IMR-90 (cell line): ENCODE measurements at regions not wholly inside any gene's neighbourhood (a gene's known extent, or its start where the extent isn't known, plus 50 kb on each side); places are given as distances from the start of the nearest gene placed in this dataset.
"Not testable (repeated sequence)": the region's sequence is repeated elsewhere in the genome, so short reads cannot be mapped to it uniquely, and the experiment has no call there.

Experiments used
- ATAC-seq: fragments of 200-7000 bp; cut with Tn5 transposase; 2 replicates; pipeline ENCODE4 v1.9.1; 2020; ENCODE audit warnings: low read depth, mild to moderate bottlenecking, moderate library complexity
- BruUV-seq: library from RNA; stranded (reverse); fragments of 400-500 nt; replicated peaks from 2 replicates; lab custom pipeline; 2021; lab: Mats Ljungman, UMichigan
- CTCF ChIA-PET: fragments of 300-600 bp; formaldehyde crosslinking; extraction: SDS; loops from one replicate; lab custom pipeline; 2021; ENCODE audit warnings: antibody characterized with exemption; lab: Yijun Ruan, JAX
- POLR2A ChIA-PET: fragments of 300-600 bp; sonication (Branson Sonifier 250); formaldehyde crosslinking; loops from one replicate; lab custom pipeline; 2022; ENCODE audit warnings: antibody characterized with exemption; ENCODE audit not compliant: unreplicated experiment; lab: Charles Lee
- DNase-seq: peaks from one replicate; pipeline ENCODE4 v3.0.0; 2013
- H2AFZ ChIP-seq: replicated peaks from 2 replicates; pipeline ENCODE3; 2013; ENCODE audit warnings: low read length, mild to moderate bottlenecking; ENCODE audit not compliant: poor library complexity
- H2AK5ac ChIP-seq: 2 replicates; pipeline ENCODE4 v1.6.1; 2013; ENCODE audit warnings: low read depth, low read length, inconsistent platforms
- H2AK9ac ChIP-seq: replicated peaks from 2 replicates; pipeline ENCODE3; 2013; ENCODE audit warnings: mild to moderate bottlenecking, low read depth, low read length, moderate library complexity; ENCODE audit not compliant: poor library complexity
- H2BK120ac ChIP-seq: 2 replicates; pipeline ENCODE4 v1.6.1; 2013; ENCODE audit warnings: low read depth, low read length, inconsistent platforms
- H2BK15ac ChIP-seq: 3 replicates; pipeline ENCODE4 v1.6.1; 2013; ENCODE audit warnings: low read depth, low read length, inconsistent platforms
- H2BK20ac ChIP-seq: 2 replicates; pipeline ENCODE4 v1.6.1; 2013; ENCODE audit warnings: low read depth, mild to moderate bottlenecking, inconsistent platforms, low read length, moderate library complexity
- H2BK5ac ChIP-seq: 2 replicates; pipeline ENCODE4 v1.6.1; 2013; ENCODE audit warnings: mild to moderate bottlenecking, low read depth, low read length, inconsistent platforms; ENCODE audit not compliant: poor library complexity, severe bottlenecking
- H3K14ac ChIP-seq: replicated peaks from 2 replicates; pipeline ENCODE4 v1.6.1; 2013; ENCODE audit warnings: low read depth, low read length, inconsistent platforms
- H3K18ac ChIP-seq: 2 replicates; pipeline ENCODE4 v1.6.1; 2013; ENCODE audit warnings: low read depth, low read length, control low read depth
- H3K23ac ChIP-seq: 2 replicates; pipeline ENCODE4 v1.6.1; 2013; ENCODE audit warnings: low read depth, low read length, inconsistent platforms
- H3K27ac ChIP-seq: 2 replicates; pipeline ENCODE4 v1.5.1; 2013; ENCODE audit warnings: mild to moderate bottlenecking, control low read depth, low read length; ENCODE audit not compliant: insufficient read depth
- H3K27me3 ChIP-seq: 2 replicates; pipeline ENCODE4 v1.6.1; 2013; ENCODE audit warnings: low read length; ENCODE audit not compliant: control insufficient read depth, insufficient read depth
- H3K36me3 ChIP-seq: 2 replicates; pipeline ENCODE4 v1.6.1; 2013; ENCODE audit warnings: low read length, mixed read lengths; ENCODE audit not compliant: control insufficient read depth, insufficient read depth
- H3K4ac ChIP-seq: 2 replicates; pipeline ENCODE4 v1.6.1; 2013; ENCODE audit warnings: low read depth, low read length, inconsistent platforms
- H3K4me1 ChIP-seq: 2 replicates; pipeline ENCODE4 v1.6.1; 2013; ENCODE audit warnings: low read length, mixed read lengths; ENCODE audit not compliant: control insufficient read depth, insufficient read depth
- H3K4me2 ChIP-seq: 2 replicates; pipeline ENCODE4 v1.6.1; 2013; ENCODE audit warnings: low read depth, mild to moderate bottlenecking, control low read depth, low read length, moderate library complexity
- H3K4me3 ChIP-seq: 2 replicates; pipeline ENCODE4 v1.5.1; 2013; ENCODE audit warnings: low read depth, mild to moderate bottlenecking, control low read depth, low read length, moderate library complexity; ENCODE audit not compliant: insufficient read depth
- H3K56ac ChIP-seq: 2 replicates; pipeline ENCODE4 v1.6.1; 2013; ENCODE audit warnings: low read length, inconsistent platforms; ENCODE audit not compliant: insufficient read depth; ENCODE audit errors: extremely low read depth
- H3K79me1 ChIP-seq, 2 experiments: 2 replicates each; pipeline ENCODE4 v1.6.1; 2013; ENCODE audit warnings: low read length in 2 of 2, inconsistent platforms in 1 of 2, low read depth in 1 of 2
- H3K9ac ChIP-seq: 2 replicates; pipeline ENCODE4 v1.6.1; 2013; ENCODE audit warnings: low read depth, low read length, control low read depth
- H3K9me1 ChIP-seq: 2 replicates; pipeline ENCODE4 v1.6.1; 2013; ENCODE audit warnings: low read length, inconsistent platforms; ENCODE audit not compliant: insufficient read depth
- H3K9me3 ChIP-seq: 2 replicates; pipeline ENCODE4 v1.6.1; 2013; ENCODE audit warnings: low read length; ENCODE audit not compliant: control insufficient read depth, insufficient read depth
- H4K20me1 ChIP-seq: 2 replicates; pipeline ENCODE4 v1.6.1; 2013; ENCODE audit warnings: low read length, inconsistent platforms; ENCODE audit not compliant: insufficient read depth
- H4K5ac ChIP-seq: 2 replicates; pipeline ENCODE4 v1.6.1; 2013; ENCODE audit warnings: mild to moderate bottlenecking, low read depth, low read length, control low read depth
- H4K8ac ChIP-seq, 2 experiments: 2 replicates each; pipeline ENCODE4 v1.6.1; 2013; ENCODE audit warnings: low read depth in 2 of 2, low read length in 2 of 2, control low read depth in 1 of 2, inconsistent platforms in 1 of 2
- H4K91ac ChIP-seq: 2 replicates; pipeline ENCODE4 v1.6.1; 2013; ENCODE audit warnings: low read depth, low read length, inconsistent platforms; ENCODE audit not compliant: insufficient read depth
- WGBS, 2 experiments: methylation state at CpG; one replicate each; pipeline versions ENCODE4 v1.1.5 to v1.1.7; 2013; ENCODE audit warnings: missing lambda C conversion rate in 2 of 2; ENCODE audit not compliant: insufficient read length in 1 of 2; ENCODE audit errors: extremely low coverage in 2 of 2; 5-methylcytosine and 5-hydroxymethylcytosine counted together
- dilution Hi-C: fragments of 300-500 bp; cut with HindIII; formaldehyde crosslinking; loops from one replicate; pipeline ENCODE4 v1.14.3; 2018; ENCODE audit warnings: low sequenced_read_pairs; ENCODE audit not compliant: unreplicated experiment
- in situ Hi-C: fragments of 300-500 bp; cut with MboI; formaldehyde crosslinking; loops from 3 replicates; pipeline ENCODE4 v1.14.3; 2019; ENCODE audit warnings: low sequenced_read_pairs, inconsistent platforms, mixed read lengths
- intact Hi-C: fragments of 100-400 bp; cut with micrococcal nuclease; formaldehyde crosslinking; loops from 2 replicates; pipeline ENCODE4 v1.10.0; 2022

DNA sequence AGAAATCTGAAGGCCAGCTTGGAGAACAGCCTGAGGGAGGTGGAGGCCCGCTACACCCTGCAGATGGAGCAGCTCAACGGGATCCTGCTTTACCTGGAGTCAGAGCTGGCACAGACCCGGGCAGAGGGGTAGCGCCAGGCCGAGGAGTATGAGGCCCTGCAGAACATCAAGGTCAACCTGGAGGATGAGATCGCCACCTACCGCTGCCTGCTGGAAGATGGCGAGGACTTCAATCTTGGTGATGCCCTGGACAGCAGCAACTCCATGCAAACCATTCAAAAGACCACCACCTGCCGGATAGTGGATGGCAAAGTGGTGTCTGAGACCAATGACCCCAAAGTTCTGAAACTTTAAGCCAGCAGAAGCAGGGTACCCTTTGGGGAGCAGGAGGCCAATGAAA lies 318.4 kb downstream of the ZFHX3 start:
- H2BK120ac ChIP-seq, H4K5ac ChIP-seq, dilution Hi-C loops, H2AFZ ChIP-seq, H2AK9ac ChIP-seq, DNase-seq, H2BK15ac ChIP-seq, CTCF ChIA-PET, H4K20me1 ChIP-seq, H4K8ac ChIP-seq, H3K14ac ChIP-seq, in situ Hi-C loops, H3K27me3 ChIP-seq, H3K27ac ChIP-seq, H3K18ac ChIP-seq, H2BK5ac ChIP-seq, H3K36me3 ChIP-seq, H3K9me3 ChIP-seq, H4K91ac ChIP-seq, H3K4me3 ChIP-seq, H3K4ac ChIP-seq, H3K56ac ChIP-seq, H3K4me1 ChIP-seq, H3K9me1 ChIP-seq, ATAC-seq, H3K23ac ChIP-seq, POLR2A ChIA-PET, H3K4me2 ChIP-seq, H3K79me1 ChIP-seq, H3K9ac ChIP-seq, H2BK20ac ChIP-seq, H2AK5ac ChIP-seq, BruUV-seq: not testable (repeated sequence)
- intact Hi-C loops = loop anchor here (10.0 kb wide), 1 partner anchor 325 kb away; no protein-coding TSS in a partner anchor
- WGBS, 2 experiments = 91% methylated on average over 5 of the region's 9 CpGs; no CpG with 5 or more reads in 1 of the 2 experiments
